Stimulated activated CD4-positive, alpha-beta T cell treated with anti-CD3 and anti-CD28 coated beads, Interleukin-12 subunit alpha, Interleukin-12 subunit beta, amount 100 ng/mL, for 4 hours (primary cell): ENCODE measurements at regions not wholly inside any gene's neighbourhood (a gene's known extent, or its start where the extent isn't known, plus 50 kb on each side); places are given as distances from the start of the nearest gene placed in this dataset.
"Not testable (repeated sequence)": the region's sequence is repeated elsewhere in the genome, so short reads cannot be mapped to it uniquely, and the experiment has no call there.

Experiments used
- DNase-seq: peaks from one replicate; pipeline ENCODE4 v3.0.0-alpha.2; 2020

GRCh38 chr7:356691-357462 is 66.9 kb downstream of the FOXL3 start:
- no peak for DNase-seq

DNA sequence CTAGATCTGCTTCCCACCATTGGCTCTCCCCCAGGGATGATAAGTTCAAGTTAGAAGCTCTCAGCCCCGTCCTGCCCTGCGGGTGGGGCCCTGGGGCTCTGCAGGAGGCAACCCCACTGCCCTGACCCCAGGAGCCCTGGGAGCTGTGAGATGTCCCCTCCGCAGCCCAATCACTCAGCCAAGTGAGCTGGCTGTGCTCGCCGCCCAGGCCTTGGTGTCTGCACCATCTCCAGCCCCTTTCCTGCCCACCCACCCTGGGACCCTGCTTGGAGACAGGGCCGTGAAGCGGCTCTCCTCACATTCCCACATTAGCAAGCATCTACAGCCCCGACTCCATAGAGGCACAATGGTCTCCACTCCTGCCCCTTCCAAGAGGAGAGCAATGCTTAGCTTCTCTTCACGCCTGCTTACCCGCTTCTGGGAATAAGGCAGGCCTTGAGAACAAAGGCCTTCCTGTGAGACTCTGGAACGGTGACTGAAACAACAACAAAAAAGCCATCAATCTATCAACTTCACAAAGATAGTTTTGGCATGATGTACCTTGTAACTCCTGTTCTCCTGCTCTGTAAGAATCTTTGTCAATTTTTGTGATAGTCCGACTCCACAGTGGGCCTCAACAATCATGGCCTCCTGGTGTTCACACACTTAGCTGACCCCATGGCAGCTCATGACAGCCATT is 67.7 kb downstream of the FOXL3 start:
- DNase-seq = no peak

- DNase-seq = no peak
Observed at GRCh38 chr7:358352-358751, 68.4 kb downstream of the FOXL3 start.

DNA sequence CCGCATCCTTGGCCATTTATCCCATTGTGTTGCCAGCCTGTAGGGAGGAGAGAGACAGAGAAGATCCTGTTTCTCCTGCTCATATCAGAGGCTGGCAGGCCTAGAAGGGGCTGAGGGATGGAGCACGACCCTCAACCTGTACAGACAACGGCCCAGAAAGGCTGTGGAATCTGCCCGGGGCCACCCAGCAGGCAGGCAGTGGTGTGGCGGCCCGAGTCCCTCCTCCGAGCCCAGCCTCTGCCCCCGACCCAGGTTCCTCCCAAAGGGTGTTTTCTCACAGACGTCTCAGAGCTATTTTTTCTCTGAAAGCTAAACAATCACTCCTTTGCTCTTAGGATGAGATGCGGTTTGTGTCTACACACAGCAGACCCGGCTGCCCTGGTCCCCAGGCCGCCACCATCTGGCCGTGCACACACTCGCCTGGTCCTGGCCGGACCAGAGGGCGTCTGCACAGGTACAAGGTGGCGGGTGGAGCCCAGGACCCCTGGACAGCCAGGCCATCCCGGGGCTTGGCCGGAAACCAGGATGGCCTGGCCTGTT is 69.3 kb downstream of the FOXL3 start:
- no peak for DNase-seq

GRCh38 chr7:359766-360361 is 69.9 kb downstream of the FOXL3 start:
- no peak for DNase-seq

- DNase-seq = peak; percentile 47
Observed at GRCh38 chr7:360454-361100, 70.6 kb downstream of the FOXL3 start.

DNA sequence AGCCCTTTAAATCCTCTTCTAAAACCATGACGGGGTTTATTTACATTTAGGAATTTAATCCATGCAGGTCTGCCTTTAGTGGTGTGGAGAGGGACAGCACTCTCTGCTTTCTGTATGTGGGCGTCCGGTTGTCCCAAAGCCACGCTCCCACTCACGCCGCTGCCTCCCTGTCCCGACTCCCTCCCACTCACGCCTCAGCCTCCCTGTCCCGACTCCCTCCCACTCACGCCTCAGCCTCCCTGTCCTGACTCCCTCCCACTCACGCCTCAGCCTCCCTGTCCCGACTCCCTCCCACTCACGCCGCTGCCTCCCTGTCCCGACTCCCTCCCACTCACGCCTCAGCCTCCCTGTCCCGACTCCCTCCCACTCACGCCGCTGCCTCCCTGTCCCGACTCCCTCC is 71.2 kb downstream of the FOXL3 start:
- DNase-seq = not testable (repeated sequence)

GRCh38 chr7:361680-362401 is 71.9 kb downstream of the FOXL3 start:
- no peak for DNase-seq

GRCh38 chr7:362402-363096 is 72.6 kb downstream of the FOXL3 start:
- peak; percentile 31 for DNase-seq

DNA sequence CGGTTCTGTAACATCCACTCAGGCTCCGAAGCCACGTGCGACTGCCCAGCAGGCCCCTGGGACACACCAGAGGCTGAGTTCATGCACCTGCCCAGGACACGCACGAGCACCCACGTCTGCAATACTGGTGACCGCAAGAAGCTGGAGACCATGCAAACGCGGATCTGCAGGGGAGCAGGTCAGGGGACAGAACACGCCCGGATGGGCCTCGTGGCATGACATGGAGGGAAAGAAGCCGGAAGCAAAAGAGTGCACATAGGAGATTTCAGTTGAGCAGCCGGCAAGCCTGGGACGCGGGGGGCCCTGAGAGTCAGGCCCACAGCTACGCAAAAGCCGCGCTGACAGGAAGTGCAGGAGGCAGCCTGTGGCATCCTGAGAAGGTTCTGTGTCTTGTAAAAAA is 73.7 kb downstream of the FOXL3 start:
- DNase-seq = no peak

DNA sequence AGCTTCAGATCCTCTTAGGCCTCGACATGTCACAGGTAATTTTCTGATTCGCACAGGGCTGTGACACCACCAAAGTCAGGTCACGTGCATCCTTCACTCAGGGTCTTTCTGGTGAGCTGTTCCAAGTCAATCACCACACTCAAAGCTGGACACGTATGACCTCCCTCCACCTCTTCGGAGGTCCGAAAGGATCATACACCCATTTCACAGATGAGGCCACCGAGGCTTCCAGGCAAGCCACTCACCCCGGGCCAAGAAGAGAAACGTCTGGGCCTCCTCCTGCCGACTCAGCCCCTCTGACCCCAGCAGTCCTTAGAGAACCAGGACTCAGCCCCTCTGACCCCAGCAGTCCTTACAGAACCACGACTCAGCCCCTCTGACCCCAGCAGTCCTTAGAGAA is 74.6 kb downstream of the FOXL3 start:
- DNase-seq = no peak

GRCh38 chr7:365593-365992 is 75.6 kb downstream of the FOXL3 start:
- no peak for DNase-seq

GRCh38 chr7:366161-366803 is 76.3 kb downstream of the FOXL3 start:
- no peak for DNase-seq

GRCh38 chr7:367351-367901 is 77.5 kb downstream of the FOXL3 start:
- no peak for DNase-seq

DNA sequence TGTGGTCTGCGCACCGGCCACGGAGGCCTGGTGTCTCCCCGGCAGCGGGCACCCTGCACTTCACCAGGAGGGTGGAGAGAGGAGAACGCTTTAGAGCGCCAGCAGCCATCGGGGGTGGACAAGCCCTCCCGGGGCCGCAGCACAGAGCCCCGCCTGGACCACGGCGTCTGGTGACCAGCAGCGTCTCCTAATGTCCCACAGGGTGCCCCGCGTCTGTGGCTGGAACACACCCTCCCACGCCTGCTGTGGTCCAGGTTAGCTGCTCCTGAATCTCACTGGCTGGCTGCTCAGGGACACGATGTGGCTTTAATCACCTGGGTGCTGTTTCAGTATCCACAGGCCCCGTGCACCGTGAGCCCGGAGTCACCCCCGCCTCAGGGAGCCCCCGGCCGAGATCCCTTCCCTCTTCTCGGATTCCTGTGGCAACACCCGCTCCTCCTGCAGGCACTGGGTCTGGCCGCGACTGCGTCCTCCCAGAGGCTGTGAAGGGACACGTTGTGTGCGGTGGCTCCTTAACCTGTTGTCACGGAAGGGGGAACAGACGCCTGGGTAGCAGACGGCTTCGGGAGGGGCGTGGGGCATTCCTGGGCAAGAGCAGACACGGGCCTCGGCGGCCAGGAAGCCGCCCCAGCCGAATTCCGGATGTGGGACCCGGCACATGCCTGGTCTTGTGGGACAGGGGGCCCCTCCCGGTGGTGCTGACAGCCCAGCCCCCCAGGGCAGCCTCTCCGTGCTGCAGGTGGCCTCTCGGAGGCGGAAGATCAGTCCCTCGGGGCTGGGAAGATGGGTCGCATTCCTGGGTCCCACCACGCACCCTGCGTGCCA is 78.9 kb downstream of the FOXL3 start:
- no peak for DNase-seq

- DNase-seq = no peak
Observed at GRCh38 chr7:369476-370258, 79.7 kb downstream of the FOXL3 start.

- no peak for DNase-seq
Observed at GRCh38 chr7:370259-370625, 80.3 kb downstream of the FOXL3 start.

GRCh38 chr7:370775-371118 is 80.8 kb downstream of the FOXL3 start:
- no peak for DNase-seq

GRCh38 chr7:371119-371778 is 81.3 kb downstream of the FOXL3 start:
- no peak for DNase-seq
